NT2/D1 (cell line): ENCODE measurements at regions not wholly inside any gene's neighbourhood (a gene's known extent, or its start where the extent isn't known, plus 50 kb on each side); places are given as distances from the start of the nearest gene placed in this dataset.
"Not testable (repeated sequence)": the region's sequence is repeated elsewhere in the genome, so short reads cannot be mapped to it uniquely, and the experiment has no call there.

Experiments used
- DNase-seq: peaks from one replicate; pipeline ENCODE4 v3.0.0-alpha.2; 2011; ENCODE audit warnings: low read depth, low spot score
- H3K27me3 ChIP-seq: 2 replicates; pipeline ENCODE4 v1.6.0; 2011; ENCODE audit warnings: mild to moderate bottlenecking; ENCODE audit not compliant: insufficient read length, insufficient read depth
- H3K36me3 ChIP-seq: 2 replicates; pipeline ENCODE4 v1.6.1; 2011; ENCODE audit warnings: mild to moderate bottlenecking, low read length, mixed read lengths; ENCODE audit not compliant: insufficient read depth, insufficient read length
- H3K4me1 ChIP-seq: 2 replicates; pipeline ENCODE4 v1.5.1; 2011; ENCODE audit not compliant: insufficient read depth, insufficient read length
- H3K4me3 ChIP-seq: 2 replicates; pipeline ENCODE4 v1.5.1; 2011; ENCODE audit warnings: low read depth; ENCODE audit not compliant: insufficient read length
- H3K9ac ChIP-seq: 2 replicates; pipeline ENCODE4 v1.6.0; 2011; ENCODE audit warnings: low read depth; ENCODE audit not compliant: insufficient read length
- H3K9me3 ChIP-seq: 2 replicates; pipeline ENCODE4 v1.5.1; 2011; ENCODE audit warnings: mild to moderate bottlenecking, low read length; ENCODE audit not compliant: insufficient read depth
- SUZ12 ChIP-seq: IDR thresholded peaks from 2 replicates; pipeline ENCODE4 v1.6.1; 2011; ENCODE audit not compliant: insufficient read length, insufficient read depth; ENCODE audit errors: extremely low read depth
- YY1 ChIP-seq: IDR thresholded peaks from 2 replicates; pipeline ENCODE4 v1.6.1; 2011; ENCODE audit not compliant: insufficient read length, insufficient read depth
- ZNF274 ChIP-seq: IDR thresholded peaks from 2 replicates; pipeline ENCODE4 v1.6.1; 2011; ENCODE audit warnings: mild to moderate bottlenecking, low read depth, low read length

DNA sequence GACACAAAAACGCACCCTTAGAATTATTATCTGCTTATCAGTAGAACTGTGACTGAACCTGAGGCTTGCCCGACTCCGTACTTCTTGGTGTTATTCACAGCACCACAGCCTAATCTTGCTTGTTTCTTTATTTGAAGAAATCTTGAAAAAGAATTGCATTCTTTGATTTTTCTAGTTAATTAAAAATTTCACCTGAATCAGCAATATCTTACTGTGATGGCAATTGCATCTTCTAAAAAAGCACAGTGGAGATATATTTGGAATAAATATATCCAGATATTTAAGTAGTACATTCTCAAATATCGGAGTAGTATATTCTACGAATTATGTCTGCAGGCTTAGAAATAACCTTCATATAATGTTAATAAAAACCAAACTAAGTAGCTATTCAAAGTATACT, 90.1 kb upstream of the LYSMD4 start:
- no peak for DNase-seq
- Histone ChIP-seq H3K9me3 (no peaks in the 10 kb centered on the region), H3K36me3 (no peaks in the 10 kb centered on the region), H3K4me1 (no peaks in the 10 kb centered on the region), H3K27me3 (no peaks in the 10 kb centered on the region), H3K4me3 (no peak overlapping the region), H3K9ac (no peak overlapping the region)
- TF ChIP-seq SUZ12 (no peak), ZNF274 (no peak), YY1 (no peak)

DNA sequence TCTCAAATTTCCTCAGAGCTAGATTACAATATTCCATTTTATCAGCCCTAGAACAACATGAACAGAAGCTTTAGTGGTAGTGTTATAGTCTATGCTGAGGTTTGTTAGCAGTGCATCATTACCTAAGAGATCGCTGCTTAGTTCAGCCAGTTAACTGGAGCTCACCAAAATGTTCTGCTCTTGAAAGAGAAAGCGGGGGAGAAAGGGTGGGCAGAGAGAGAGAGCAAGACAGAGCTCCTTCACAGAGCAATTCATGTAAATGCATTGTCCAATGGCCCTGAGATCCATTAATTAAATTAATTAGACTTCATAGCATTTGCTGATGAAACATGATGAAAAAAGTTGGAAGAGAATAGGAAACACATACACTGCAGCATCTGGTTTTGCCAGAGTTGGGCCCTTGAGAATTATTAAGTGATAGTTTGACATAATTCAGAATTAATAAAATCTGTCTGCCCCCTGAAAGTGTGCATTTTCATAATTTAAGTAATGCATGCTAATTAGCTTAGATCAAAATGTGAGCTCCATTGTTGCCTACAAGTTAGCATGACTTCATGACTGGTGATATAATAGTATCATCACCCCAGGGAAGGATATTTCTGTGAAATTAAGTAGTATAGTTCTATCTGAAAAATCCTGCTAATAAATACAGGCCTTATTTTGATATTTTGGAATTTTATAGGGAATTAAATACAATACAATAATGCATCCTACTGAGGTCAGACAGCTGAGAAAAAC, 86.9 kb upstream of the LYSMD4 start:
- no peak for DNase-seq
- no peak overlapping the region for H3K9ac ChIP-seq
- H3K9me3 ChIP-seq: no peaks in the 10 kb centered on the region
- H3K4me3 ChIP-seq: no peak overlapping the region
- H3K4me1 ChIP-seq: no peaks in the 10 kb centered on the region
- no peaks in the 10 kb centered on the region for H3K36me3 ChIP-seq
- TF ChIP-seq ZNF274 (no peak), YY1 (no peak), SUZ12 (no peak)
- H3K27me3 ChIP-seq: no peaks in the 10 kb centered on the region

DNA sequence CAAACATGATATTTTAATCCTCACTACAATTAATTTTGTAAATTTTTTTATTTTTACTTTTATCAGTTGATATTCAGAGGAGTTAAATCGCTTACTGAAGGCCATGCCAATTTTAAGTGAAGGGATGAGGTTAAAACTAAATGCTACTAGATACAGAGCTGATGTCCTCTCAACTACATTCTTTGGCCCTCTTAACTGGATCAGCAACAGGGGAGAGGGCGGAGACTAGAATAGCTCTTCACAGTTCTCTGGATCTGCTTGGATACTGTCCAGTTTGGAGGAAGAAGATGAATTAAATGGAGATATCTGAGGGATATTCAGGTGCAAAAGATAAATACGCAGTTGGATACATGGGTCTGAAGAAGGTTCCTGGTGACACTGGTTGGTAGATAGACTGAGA, 85.6 kb upstream of the LYSMD4 start:
- no peak for DNase-seq
- Histone ChIP-seq H3K36me3 (no peaks in the 10 kb centered on the region), H3K27me3 (no peaks in the 10 kb centered on the region), H3K4me1 (no peaks in the 10 kb centered on the region), H3K9me3 (no peaks in the 10 kb centered on the region), H3K9ac (no peak overlapping the region), H3K4me3 (no peak overlapping the region)
- TF ChIP-seq ZNF274 (no peak), SUZ12 (no peak), YY1 (no peak)

DNA sequence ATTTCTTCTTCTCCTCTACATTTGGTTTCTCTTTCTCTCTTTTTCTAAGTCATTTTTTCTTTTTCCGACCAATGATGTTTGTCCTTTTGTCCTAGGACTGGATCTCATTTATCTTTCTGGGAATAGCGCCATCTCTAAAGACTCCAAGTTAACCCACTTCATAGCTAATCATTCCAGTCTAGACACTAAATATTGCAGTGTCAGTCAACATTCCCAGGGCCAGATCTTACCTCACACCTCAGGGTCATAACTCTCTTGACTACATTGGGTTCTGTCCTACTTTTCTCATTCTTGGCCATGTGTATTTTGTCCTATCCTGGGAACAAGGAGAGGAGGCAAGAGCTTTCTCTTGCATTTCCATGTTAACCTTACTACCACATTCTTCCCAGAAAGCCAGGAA, 83.6 kb upstream of the LYSMD4 start:
- DNase-seq, H3K4me3 ChIP-seq, H3K9me3 ChIP-seq, H3K27me3 ChIP-seq, H3K4me1 ChIP-seq, H3K9ac ChIP-seq, H3K36me3 ChIP-seq: not testable (repeated sequence)

DNA sequence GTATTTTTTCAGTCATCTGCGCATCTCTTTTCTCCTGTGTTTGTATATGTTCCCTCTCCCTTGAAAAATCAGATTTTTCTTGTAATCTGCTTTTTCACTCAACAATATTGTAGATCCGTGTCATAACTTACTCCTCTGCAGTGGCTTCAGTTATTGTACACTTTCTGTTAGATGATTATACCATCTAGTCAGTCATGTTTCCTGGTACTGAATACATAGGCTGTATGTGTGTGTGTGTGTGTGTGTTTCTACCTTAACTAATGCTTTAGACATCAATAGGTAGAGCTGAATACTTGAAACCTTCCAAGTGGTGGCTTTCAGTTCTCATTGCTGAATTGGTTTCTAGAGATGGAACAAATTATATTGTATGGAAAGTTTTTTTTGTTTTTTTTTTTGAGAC, 77.4 kb upstream of the LYSMD4 start:
- H3K4me1 ChIP-seq, H3K4me3 ChIP-seq, H3K36me3 ChIP-seq, H3K27me3 ChIP-seq, H3K9ac ChIP-seq, DNase-seq, H3K9me3 ChIP-seq: not testable (repeated sequence)

DNA sequence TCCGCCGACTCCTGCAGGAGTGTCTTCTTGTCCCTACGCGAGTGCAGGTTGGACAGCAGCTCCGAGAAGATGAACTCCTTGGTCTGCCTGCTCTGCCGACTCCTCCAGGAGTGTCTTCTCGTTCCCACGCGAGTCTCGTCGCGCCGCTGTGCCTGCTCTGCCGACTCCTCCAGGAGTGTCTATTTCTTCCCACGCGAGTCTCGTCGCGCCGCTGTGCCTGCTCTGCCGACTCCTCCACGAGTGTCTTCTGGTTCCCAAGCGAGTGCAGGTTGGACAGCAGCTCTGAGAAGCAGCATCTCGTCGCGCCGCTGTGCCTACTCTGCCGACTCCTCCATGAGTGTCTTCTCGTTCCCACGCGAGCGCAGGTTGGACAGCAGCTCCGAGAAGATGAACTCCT, 66.6 kb upstream of the LYSMD4 start:
- H3K4me1 ChIP-seq, H3K4me3 ChIP-seq, H3K9ac ChIP-seq, H3K27me3 ChIP-seq, DNase-seq, H3K9me3 ChIP-seq, H3K36me3 ChIP-seq: not testable (repeated sequence)

DNA sequence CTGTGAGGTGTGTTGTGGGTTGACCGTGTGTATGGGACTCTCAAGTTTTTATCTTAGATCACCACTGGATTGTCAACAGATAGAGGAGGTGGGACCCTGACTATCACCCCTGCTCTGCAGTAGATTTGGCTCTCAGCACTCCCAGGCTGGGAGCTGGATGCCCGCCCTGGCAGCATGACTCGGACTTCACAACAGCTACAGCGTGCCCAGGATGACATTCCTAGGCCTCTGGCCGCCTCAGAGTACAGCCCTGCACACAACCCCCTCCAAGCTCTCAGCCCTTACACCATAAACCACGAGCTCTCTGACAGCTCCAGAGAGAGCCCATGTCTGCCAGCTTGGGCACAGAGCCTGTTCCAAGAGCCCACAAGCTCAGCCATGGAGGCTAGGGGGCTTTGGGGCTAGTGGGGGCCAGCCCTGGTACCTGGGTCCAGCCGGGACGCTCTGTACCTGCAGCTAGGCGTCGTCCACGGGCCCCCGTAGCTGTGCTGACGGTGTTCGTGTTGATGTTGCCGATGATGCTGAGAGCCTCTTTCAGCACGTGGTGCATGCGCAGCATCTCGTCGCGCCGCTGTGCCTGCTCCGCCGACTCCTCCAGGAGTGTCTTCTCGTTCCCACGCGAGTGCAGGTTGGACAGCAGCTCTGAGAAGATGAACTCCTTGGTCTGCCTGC, 66.1 kb upstream of the LYSMD4 start:
- not testable (repeated sequence) for H3K4me3 ChIP-seq, DNase-seq, H3K9ac ChIP-seq, H3K36me3 ChIP-seq, H3K4me1 ChIP-seq, H3K27me3 ChIP-seq, H3K9me3 ChIP-seq

DNA sequence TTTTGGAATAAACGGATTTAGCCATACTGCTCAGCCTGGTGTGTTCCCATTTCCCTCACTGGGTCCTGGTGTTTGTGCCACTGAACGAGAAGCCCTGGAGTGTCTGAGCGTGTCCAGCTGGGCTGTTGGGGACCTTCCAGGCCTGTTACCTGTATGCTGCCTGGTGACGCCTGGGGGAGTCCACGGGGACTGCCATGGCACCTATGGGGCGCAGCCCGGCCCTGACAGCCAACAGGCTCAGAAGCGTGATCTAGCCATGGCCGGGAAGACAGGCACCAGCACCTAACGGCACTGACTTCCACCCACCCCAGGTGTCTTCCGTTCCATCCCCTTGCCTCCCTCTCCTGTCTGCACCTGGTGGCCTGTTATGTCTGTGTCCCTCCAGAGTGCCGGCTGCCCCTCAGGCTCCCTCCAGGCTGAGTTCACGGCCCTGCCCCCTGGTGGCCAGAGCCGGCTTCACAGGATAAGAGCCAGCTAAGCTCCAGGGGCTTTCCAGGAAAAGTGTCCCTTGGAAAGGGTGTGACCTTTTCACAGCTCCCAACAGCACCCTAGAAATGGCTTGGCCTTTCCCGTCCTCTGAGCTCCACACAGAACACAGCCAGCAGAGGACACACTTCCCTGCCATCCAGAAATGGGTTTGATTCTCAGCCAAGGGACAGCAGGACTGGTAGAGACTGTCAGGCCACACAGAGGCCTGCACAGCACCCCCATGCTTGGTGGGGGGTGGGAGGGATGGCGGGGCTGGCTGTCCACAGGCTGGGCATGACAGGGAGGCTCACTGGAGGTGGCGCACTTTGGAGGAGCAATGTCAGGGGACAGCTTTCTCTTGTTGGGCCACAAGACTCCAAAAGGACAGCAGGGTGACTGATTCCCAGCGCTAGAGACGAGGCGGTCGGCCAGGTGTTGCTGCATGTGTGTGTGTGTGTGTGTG, 64.0 kb upstream of the LYSMD4 start:
- not testable (repeated sequence) for H3K36me3 ChIP-seq, H3K4me1 ChIP-seq, H3K9ac ChIP-seq, H3K27me3 ChIP-seq, H3K4me3 ChIP-seq, H3K9me3 ChIP-seq, DNase-seq

DNA sequence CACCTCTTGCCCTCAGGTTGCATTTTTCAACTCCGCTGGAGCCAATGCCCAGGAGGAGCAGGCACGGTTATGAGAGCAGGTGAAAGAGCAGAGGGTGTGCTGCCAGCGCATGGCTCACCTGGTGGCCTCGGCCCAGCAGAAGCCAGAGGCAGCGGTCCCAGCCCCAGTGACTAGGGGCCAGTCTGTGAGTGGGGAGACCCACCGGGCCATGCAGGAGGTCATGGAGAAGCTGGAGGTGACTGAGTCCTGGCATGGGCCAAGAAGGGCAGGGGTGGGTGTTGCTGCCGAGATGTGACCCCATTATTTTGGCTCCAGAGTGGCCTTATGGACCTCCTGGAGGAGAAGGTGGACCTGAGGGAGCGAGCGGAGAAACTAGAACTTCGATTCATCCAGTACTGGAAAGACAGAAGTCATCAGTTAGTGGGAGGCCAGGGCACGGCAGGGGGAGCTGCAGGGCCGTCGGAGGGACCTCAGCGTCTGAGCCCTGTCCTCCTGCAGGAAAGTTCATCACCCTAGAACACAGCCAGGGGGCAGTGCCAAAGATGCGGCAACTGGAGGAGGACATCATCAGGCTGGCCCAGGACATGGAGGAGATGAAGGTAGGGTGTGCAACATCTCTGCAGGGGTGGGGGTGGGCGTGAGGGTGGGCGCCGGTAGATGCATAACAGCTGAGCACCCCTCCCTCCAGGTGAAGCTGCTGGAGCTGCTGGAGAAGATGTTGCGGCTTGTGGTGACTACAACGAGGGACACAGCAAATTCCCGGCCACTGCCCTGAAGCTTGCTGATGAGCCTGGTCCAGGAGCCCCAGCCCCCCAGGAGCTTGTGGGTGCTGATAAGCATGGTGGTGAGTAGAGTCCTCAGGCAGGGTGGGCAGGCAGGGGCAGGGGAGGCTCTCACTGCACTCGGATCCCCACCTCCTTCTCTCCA, 58.9 kb upstream of the LYSMD4 start:
- H3K4me1 ChIP-seq, H3K4me3 ChIP-seq, H3K27me3 ChIP-seq, H3K9me3 ChIP-seq, DNase-seq, H3K9ac ChIP-seq, H3K36me3 ChIP-seq: not testable (repeated sequence)

DNA sequence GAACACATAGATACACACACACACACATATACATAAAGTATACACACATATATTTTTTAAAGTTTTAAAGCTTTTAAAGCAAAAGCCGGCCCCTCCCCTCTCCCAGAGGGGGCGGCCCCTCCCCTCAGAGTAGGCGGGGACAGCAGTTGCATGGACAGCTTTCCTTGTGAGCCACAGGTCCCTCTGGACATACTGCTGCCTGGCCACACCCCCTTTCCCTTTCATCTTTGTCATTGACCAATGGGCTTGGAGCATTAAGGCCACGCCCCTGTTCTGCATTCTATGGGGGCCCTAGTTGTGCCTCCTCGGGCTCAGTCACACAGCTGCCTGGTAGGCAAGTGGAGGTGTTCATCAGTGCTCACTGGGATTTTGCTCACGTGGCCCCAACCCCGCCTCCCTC, 57.5 kb upstream of the LYSMD4 start:
- not testable (repeated sequence) for H3K9ac ChIP-seq, H3K4me1 ChIP-seq, DNase-seq, H3K36me3 ChIP-seq, H3K9me3 ChIP-seq, H3K4me3 ChIP-seq, H3K27me3 ChIP-seq
